GM21825 (cell line): ENCODE measurements at regions not wholly inside any gene's neighbourhood (a gene's known extent, or its start where the extent isn't known, plus 50 kb on each side); places are given as distances from the start of the nearest gene placed in this dataset.

Experiments
- ATAC-seq: cut with Tn5 transposase; IDR thresholded peaks from one replicate; pipeline ENCODE4 v1.9.1; 2021; ENCODE audit warnings: mild to moderate bottlenecking, moderate library complexity; ENCODE audit not compliant: unreplicated experiment

DNA sequence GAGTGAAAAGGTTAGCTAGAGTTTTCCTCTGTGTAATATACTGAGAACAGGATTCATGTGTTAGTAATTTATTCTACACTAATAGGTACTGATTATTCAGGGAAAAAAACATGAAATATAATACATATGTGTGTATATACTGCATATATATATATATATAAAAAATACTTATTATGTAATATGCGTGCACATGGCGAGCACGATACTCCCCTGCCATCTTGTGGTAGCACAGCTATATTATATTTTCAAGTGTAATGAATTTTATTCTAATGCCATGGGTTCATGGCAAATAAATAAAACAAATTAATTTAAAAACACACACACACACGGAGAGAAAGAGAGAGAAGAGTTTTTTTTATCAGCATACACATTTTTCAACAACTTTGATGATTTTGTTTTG, 460.6 kb downstream of the KCNJ2 start:
- no peak for ATAC-seq

DNA sequence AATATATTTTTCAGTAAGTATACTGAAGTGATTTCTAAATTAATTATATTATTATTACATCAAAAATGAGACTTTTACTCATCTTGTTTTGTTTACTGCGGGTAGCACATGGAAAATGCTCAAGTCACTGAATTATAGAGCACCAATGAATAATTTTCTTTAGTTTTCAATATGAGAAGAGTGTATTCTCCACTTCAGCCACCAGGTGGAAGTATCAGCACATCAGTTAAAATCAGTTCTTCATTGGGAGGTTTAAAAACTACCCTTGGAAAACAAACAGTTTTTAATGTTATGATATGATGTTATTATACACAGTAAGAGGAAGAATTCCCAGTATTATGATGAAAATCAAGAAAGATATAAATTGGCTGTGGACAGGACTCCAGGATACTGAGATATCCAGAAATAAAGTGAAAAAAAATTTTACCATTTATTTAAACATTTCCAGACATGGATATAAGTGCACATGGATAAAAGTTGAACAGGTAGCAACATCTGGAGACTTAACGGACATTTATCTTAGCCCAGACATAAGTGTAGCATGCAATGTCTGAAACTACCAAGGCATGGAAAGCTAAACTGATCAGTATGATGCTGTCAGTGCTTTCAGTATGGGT, 467.3 kb downstream of the KCNJ2 start:
- ATAC-seq, result no peak

DNA sequence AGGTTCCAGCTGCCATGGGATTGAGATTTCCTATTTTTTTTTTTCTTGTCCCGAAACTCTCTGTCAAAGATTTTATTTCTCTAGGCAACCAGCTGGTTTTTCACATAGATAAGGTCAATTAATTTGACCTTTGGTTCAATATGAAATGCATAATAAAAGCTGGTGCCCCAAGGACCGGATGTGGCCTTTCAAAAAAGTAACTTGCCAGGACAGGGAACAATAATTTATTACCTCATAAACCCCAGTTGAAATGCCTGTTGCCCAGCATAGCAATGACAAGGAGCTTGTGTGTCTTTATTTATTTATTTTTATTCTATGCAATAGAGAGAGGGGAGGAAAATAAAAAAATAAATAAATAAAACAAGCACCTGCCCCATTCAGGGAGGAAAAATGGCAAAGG, 472.7 kb downstream of the KCNJ2 start:
- ATAC-seq, result no peak

DNA sequence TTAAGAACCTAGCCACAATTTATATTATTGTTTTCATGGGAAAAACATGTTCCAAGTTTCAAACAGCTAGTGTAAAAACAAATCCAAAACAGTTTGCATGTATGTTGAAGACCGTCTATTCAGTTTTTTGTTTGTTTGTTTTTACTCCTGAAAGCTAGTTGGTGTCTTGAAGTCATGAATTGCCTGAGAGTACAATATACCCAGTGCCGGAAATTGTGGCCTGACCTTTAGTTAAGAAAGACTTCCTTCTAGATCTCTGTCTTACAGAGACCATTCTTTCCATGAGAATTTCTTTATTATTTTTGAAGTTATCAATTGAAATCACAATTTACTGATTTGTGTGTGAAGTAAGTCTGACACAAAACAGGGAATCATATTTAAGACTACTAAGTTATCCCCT, 474.8 kb downstream of the KCNJ2 start:
- no peak for ATAC-seq

DNA sequence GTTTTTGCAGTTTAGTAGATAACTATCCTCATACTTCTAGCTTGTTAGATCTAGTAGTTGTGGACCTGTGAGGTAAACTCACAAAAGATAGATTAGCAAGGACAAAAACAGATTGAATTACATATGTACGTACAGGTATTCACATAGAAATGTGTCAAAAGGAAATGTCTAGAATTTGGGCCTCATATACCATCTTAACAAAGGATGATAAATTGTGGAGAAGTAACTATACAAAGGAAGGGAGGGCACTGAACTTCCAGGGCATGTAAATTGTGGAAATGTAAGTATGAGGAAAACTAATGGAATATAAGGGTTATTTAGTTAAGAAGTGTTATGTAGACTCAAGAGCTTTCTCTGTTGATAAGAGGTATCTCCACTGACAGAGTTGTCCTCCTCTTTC, 477.3 kb downstream of the KCNJ2 start:
- no peak for ATAC-seq

DNA sequence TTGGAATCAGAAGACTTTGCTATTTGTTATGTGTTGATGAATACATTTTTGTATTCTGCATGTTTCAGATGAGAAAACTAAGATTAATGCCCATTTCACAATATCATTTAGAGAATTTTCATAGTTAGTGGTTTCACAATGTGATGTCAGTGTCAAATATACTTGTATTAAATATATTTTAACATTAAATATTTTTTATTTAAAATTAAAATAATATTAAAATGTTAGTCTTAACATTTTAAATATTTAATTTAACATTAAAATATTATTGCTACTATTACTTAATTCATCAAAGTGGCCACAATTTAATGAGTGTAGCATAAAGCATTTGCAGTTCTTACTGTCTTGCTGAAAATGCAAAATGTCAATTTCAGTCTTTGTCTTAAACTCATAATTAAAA, 478.8 kb downstream of the KCNJ2 start:
- ATAC-seq, result no peak

DNA sequence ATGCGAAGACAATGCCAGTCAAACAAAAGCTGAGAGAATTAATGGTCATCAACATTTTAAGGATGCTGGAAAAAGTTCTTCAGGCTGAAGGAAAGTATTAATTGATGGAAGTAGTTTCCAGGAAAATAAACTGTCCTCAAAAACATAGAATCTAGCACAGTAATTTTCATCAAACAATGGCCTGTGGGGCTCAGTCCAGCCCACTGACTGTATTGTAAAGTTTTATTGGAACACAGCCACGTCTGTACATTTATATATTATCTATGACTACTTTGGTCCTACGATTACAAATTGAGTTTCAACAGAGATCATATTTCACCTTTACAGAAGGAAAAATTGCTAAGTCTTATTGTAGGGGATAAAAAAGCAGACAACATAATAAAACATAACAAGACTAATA, 484.5 kb downstream of the KCNJ2 start:
- no peak for ATAC-seq

DNA sequence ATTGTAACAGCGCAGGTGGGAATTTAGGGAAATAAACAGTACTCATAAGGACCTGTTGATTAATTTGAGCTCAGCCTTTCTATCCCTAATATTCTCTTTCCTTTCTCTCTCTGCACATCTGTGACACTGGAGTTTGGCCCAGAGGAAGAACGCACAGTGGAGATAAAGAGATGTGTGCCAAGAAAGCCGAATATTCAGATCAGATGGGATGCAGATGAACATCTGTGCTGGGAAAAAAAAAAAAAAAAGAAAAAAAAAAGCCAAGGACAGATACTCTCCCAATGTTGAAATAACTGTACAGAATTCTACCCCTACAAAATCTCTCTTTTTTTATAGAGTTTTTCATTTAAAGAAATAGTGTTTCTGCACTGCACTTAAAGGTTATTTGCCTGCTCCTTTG, 485.4 kb downstream of the KCNJ2 start:
- ATAC-seq, result no peak

DNA sequence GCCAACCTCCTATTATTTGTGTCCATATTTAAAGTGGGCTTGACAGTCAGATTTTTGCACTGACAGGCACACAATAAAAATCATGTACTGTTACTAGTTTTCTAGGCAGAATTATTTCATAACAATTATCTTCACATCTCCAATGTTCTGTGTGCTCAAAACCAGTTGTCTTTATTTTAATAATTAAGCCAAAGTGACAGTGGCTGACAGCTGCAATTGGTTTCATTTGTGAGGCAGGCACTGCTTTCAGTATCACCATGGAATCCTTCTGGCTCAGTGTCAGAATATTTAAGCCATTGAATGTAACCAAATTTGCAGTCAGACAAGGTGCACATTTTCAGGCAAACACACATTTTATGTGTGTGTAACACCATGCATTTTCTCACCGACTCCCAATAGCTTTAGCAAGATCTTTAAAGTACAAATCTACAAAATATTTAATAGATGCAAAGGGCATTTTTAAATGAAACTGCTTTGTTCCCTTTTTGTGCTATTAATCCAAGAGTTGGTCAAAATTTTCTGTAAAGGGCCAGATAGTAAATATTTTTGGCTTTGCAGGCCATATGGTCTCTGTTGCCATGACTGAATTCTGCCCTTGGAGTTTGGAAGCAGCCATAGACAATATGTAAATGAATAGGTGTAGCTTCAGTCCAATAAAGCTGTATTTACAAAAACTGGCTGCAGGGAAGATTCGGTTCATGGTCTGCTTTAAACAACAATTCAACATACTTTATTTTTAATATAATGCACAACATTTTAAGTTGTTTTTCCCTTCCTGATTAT, 486.0 kb downstream of the KCNJ2 start:
- ATAC-seq, result no peak

DNA sequence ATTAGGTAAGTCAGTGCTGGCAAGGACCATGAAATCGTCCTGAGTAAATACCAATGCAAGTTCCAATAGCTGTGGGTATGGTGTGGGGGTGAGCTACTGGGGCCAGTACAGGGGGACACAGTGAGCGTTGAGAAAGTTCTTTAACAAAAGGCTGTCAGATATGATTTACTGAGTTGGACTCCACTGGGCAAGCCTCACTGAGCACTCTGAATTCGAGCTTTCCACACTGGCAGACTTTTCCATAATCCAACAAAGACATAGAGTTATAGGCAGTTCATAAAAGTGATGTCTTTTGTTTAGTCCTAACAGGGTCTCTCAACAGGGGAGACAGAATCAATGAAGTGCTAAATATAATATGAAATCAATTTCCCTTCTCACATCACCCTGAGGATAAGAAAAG, 489.0 kb downstream of the KCNJ2 start:
- ATAC-seq, result no peak

DNA sequence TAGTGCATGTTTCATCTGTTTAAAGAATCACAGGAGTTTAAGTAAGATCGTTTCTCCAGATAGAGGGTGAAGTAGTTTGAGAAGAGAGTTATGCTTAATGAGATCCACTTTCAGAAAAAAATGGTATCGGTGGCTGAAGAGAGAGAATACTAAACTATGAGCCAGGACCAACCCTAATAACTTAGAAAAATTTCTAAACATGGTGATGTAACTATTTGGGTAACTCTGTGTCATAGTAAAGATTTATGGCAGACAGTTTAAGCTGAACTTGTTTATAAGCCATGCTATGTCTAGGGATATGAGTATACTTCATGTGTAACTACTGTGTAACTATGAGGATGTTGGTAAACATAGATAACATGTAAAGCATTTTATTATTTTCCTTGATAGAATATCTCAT, 489.5 kb downstream of the KCNJ2 start:
- no peak for ATAC-seq

DNA sequence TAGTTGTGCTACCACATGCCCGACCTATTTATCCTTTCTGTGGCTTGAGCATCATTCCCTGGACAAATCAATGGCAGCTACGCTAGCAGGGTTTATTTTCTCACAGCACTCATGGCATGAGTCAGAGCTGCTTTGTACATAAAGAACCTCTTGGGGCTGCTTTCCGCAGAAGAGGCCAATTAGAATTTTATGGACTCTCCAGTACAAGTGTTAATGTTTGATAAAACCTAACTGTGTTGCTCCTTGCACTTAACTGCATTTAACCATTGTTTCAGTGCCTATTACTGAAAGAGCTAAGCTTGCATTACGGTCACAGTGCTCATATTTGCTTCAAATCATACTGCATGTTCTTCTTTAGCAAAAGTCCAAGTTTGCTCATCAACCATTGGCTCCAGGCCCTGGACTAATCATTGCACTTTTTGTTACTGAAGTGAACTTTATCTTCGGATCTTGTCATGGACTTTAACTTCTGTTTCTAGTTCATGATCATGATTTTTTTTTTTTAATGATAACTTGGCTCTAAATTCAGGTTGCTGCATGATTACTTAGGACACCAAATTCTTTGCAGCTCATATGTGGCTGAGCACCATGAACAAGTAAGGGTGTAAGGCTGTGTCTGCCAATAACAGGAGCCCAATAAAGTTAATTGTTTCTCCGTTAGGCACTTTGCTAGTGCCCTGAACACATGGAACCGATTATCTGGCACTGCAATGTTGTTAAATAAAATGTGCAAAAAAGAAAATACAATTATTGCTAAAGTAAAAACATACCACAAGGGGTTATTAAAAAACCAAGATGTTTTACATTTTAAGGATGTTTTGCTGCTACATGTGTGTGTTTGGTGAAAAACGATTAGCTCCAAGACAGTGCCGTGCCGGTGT, 492.2 kb downstream of the KCNJ2 start:
- ATAC-seq, result no peak

DNA sequence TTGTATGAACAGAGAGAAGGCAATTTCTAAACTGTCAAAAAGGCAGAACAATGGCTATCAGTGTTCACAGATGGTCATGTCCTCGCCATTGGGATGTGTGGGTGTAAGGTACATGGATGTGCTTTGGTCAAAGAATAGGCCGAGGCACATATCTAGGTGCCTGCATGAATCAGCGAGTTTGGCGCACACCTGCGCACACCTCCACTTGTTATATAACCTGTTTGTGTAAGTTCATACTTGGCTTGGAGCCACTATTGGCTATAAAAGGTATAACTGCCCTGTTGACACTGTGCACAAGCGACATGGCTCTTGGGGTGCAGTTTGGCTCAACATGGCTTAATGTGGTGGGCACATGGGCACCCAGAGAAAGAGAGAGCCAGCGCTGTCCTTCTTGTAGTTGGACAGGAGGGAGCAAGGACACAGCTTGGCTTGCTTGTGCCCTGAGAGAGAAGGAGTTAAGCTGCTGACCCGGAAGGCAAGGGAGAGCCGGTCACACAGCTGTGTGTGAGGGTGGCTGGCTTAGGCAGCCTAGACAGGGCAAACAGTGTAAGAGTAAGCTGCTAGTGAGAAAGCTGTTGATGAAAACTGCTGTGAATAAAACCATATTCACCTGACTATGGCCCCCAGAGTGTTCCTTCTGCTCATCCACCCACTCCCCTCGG, 499.1 kb downstream of the KCNJ2 start:
- no peak for ATAC-seq

DNA sequence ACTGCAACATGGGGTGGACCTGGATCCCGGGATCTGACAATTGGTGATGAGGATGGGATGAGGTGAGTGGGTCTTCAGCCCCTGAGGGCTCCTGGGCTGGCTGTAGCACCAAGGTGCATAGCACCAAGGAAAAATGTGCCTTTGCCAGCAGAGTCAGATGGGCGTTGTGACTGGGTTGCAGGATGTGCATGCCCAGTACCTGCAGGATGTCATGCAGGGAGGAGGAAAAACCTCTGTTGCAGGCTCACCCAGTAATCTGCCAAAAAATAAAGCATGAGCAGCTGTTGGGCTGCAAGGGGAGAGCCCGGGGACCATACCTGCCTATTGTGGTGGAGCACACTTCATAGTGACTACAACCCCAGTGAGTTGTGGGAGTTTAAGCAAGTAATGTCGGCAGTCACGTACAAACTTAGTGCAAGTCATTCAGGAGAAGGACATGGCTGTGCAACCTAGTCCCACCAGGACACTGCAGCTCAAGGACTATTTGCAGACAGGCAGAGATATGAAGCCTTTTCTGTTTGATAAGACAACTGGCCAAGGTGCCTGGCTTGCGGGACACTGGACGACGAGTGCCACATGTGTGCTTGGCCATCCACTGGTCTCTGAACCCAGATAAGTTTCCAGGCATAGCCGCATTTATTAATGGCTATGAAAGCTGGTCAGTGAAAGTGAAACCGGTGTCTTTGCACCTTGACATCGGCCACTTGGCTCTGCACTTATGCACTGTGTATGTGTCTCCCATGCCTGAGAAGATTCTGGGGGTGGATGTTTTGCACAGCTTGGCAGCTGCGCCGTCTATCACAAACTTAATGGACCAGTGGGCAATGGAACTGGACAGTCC, 499.8 kb downstream of the KCNJ2 start:
- no peak for ATAC-seq

DNA sequence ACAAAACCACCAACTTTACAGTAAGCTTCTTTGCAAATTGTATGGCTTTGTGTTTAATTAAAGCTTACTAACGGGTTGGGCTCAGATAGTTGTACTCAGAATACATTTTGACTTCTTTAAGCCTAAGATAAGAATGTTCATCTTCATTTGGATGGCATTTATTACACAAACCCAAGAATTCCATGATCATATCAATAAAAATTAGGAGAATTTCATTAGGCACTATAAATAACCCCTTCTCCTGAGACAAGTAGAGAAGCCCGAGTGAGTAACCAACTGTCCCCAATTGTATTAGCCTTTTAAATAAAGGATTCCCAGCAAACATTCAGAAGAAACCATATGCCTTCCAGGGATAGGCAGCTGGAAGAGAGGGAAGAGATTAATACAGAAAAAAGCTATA, 504.7 kb downstream of the KCNJ2 start:
- no peak for ATAC-seq

DNA sequence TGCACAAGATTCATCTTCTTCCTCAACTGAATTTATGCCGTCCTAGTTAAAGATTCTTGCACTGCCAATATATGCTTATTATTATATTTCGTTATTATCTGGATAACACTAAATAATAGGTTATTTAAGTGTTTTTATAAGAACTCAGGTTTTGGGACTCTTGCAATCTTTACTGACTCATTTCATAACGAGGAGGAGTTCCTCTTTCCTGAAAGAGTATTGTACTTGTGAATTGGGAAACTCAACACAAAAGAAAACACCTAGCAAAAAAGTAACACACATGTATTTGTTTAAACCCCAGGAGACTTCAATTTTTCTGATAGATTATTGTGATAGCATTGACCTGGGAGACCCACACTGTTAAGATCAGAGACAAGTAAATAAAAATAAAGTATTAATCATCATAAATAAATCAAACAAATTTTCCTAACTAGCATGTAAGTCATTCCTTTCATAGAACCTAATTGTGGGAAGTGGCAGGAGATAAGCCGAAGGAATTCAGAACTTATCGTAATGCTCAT, 505.8 kb downstream of the KCNJ2 start:
- ATAC-seq, result no peak

DNA sequence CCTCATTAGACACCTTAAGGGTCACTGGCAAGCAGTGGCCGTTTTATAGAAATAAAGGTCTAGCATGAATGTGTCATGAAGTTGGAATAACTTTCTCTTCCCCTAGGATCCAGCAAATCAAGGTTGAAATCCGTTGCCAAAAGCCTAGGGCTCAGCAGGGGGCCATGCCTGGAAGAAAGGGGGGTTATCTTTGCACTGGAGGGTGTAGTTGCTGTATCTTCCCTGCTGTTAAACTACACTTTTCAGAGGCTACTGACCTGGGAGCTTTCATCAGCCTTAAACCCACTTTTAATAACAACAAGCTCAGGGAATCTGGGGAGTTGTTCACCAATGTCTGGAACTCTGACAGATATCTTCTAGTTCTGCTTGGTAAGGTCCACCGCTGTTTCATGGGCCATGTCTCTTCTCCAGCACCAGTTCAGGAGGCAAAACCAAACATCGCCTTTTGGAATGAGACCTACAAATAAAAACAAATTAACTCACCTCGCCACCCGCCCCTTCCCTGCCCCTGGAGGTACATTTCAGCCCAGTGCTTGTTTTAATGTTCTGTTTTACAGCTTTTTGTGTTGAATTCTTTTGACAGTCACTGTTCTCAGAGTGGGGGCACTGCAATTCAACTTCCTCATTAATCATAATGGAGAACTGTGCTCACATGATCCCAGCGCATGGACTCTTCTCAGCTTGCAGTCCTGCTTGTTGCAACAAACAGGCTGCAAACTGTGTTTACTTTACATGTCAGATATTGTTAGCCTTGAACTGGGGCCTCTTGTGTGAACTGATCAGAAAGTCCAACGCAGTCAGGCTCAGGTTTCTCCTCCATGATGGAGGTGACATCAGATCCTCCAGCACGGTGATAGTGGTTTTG, 508.7 kb downstream of the KCNJ2 start:
- ATAC-seq, result no peak

DNA sequence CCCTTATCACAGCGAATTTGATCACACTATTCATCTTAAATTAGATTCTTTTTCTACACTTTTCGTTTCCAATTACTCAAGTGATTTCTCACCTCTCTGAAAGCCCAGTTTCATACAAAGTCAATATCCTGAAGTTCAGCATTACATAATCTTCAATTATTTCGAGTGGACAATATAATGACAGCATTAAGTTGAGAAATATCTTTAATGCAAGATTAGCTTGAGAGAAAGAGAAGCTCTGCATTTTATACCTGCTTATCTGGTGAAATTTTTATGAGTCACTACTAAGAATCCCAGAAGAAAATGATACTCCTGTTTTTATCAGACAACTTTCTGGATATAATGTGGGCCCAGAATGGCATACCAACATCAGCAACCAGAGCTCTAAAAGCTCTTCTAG, 509.6 kb downstream of the KCNJ2 start:
- ATAC-seq, result no peak

DNA sequence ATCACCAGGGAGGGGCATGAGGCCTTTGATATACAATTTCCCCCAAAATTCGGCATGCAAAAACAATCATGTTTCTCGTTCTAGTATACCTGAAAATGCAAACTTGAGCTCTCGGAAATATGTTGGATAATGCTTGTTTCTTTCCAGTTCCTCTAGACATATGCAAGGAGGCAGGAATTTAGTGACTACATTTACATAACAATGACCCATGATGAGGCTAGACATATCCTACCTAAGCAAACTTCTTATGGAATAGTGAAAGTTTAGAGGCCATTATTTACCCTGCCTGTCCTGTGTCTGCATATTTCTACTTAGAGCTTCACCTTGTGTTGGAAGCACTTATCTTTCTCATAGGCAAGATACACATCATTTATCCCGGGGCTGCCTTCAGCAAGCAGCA, 514.6 kb downstream of the KCNJ2 start:
- ATAC-seq, result no peak
